Naive thymus-derived CD4-positive, alpha-beta T cell (primary cell): ENCODE measurements at regions not wholly inside any gene's neighbourhood (a gene's known extent, or its start where the extent isn't known, plus 50 kb on each side); places are given as distances from the start of the nearest gene placed in this dataset.

Experiments used
- ATAC-seq: fragments of 150-1000 bp; cut with Tn5 transposase; 2 replicates; pipeline ENCODE4 v1.10.0; 2021; ENCODE audit warnings: mild to moderate bottlenecking, moderate library complexity
- CTCF ChIA-PET: fragments of 350-600 bp; sonication (Branson Sonifier 250); formaldehyde crosslinking; loops from one replicate; lab custom pipeline; 2021; ENCODE audit warnings: antibody characterized with exemption; lab: Charles Lee
- POLR2A ChIA-PET: fragments of 350-600 bp; sonication (Branson Sonifier 250); formaldehyde crosslinking; loops from one replicate; lab custom pipeline; 2021; ENCODE audit warnings: antibody characterized with exemption, inconsistent platforms; lab: Charles Lee
- DNase-seq, 9 donors: peaks; one replicate each; pipeline versions ENCODE4 v3.0.0 to v3.0.0-alpha.2; 2020 to 2022; ENCODE audit warnings: mixed read lengths in 1 of 9
- H3K27ac ChIP-seq: one replicate; pipeline ENCODE4 v1.7.0; 2013; ENCODE audit warnings: mild to moderate bottlenecking, low read depth, low read length, moderate library complexity
- H3K27me3 ChIP-seq, 2 donors: one replicate each; pipeline ENCODE4 v1.7.0; 2013; ENCODE audit warnings: low read length in 2 of 2, mild to moderate bottlenecking in 2 of 2, moderate library complexity in 2 of 2; ENCODE audit not compliant: control insufficient read depth in 2 of 2, insufficient read depth in 2 of 2
- H3K36me3 ChIP-seq, 3 experiments: 1 replicate in 2 of 3; 2 replicates in 1 of 3; pipeline ENCODE4 v1.7.0; 2013; ENCODE audit warnings: low read length in 3 of 3, mild to moderate bottlenecking in 3 of 3, moderate library complexity in 1 of 3; ENCODE audit not compliant: insufficient read depth in 3 of 3, control insufficient read depth in 2 of 3
- H3K4me1 ChIP-seq, 2 donors: one replicate each; pipeline ENCODE4 v1.7.0; 2013; ENCODE audit warnings: low read length in 2 of 2, mild to moderate bottlenecking in 2 of 2, moderate library complexity in 1 of 2; ENCODE audit not compliant: control insufficient read depth in 2 of 2, insufficient read depth in 2 of 2
- H3K4me3 ChIP-seq: 2 replicates; pipeline ENCODE4 v1.7.0; 2013; ENCODE audit warnings: mild to moderate bottlenecking, low read length
- H3K9me3 ChIP-seq, 3 experiments: 1 replicate in 2 of 3; 2 replicates in 1 of 3; pipeline ENCODE4 v1.7.0; 2013; ENCODE audit warnings: low read length in 3 of 3; ENCODE audit not compliant: control insufficient read depth in 2 of 3
- H3K27ac Mint-ChIP-seq, 9 donors: one replicate each; pipeline ENCODE4 v1.8.0; 2020 to 2022; ENCODE audit warnings: mixed read lengths in 9 of 9, mild to moderate bottlenecking in 8 of 9, moderate library complexity in 5 of 9, inconsistent platforms in 2 of 9
- H3K27me3 Mint-ChIP-seq, 5 donors: one replicate each; pipeline ENCODE4 v1.8.0; 2021 to 2022; ENCODE audit warnings: mixed read lengths in 5 of 5, mild to moderate bottlenecking in 1 of 5
- H3K36me3 Mint-ChIP-seq, 5 donors: one replicate each; pipeline ENCODE4 v1.8.0; 2020 to 2022; ENCODE audit warnings: mixed read lengths in 5 of 5, mild to moderate bottlenecking in 3 of 5, inconsistent platforms in 1 of 5
- H3K4me1 Mint-ChIP-seq, 7 donors: one replicate each; pipeline ENCODE4 v1.8.0; 2020 to 2022; ENCODE audit warnings: mixed read lengths in 7 of 7, mild to moderate bottlenecking in 3 of 7, inconsistent platforms in 1 of 7
- H3K4me3 Mint-ChIP-seq, 10 donors: one replicate each; pipeline ENCODE4 v1.8.0; 2020 to 2022; ENCODE audit warnings: mild to moderate bottlenecking in 10 of 10, mixed read lengths in 10 of 10, moderate library complexity in 6 of 10, inconsistent platforms in 2 of 10
- H3K9me3 Mint-ChIP-seq, 11 donors: one replicate each; pipeline ENCODE4 v1.8.0; 2020 to 2022; ENCODE audit warnings: mixed read lengths in 11 of 11, mild to moderate bottlenecking in 4 of 11, inconsistent platforms in 1 of 11, moderate library complexity in 1 of 11
- intact Hi-C, 2 donors: fragments of 100-400 bp; cut with micrococcal nuclease; formaldehyde crosslinking; loops; one replicate each; pipeline ENCODE4 v1.15.1; 2023

DNA sequence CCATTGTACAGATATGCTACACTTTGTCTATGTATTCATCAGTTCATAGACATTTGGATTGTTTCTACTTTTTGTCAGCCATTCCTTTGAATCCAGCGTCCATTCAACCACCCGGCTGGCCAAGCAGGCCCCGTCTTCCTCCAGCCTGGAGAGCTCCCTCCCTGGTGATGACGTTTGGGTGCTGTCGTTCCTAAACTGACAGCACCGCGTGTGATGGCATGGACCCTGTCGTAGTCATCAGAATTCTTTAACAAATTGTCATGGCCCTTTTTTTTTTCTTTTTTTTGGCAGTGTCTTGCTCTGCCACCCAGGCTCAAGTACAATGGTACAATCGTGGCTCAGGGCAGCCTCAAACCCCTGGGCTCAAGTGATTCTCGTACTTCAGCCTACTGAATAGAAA is 138.6 kb upstream of the ERRFI1 start:
- H3K27me3 Mint-ChIP-seq: peaks cover 0 to 13% (median 7%) of the 10 kb centered on the region in 5 donors
- Histone ChIP-seq H3K27ac (no peak overlapping the region), H3K9me3 (no peaks in the 10 kb centered on the region), H3K4me1 (peaks cover 10 to 26% of the 10 kb centered on the region in 2 donors), H3K36me3 (no peaks in the 10 kb centered on the region), H3K27me3 (no peaks in the 10 kb centered on the region), H3K4me3 (no peak overlapping the region)
- ATAC-seq (no peak), DNase-seq (no peak)
- H3K9me3 Mint-ChIP-seq: peaks cover 0 to 2% (median 0%) of the 10 kb centered on the region in 11 donors
- H3K4me1 Mint-ChIP-seq: peaks cover 15 to 38% (median 27%) of the 10 kb centered on the region in 7 donors
- peaks cover 0 to 5% (median 0%) of the 10 kb centered on the region in 5 donors for H3K36me3 Mint-ChIP-seq
- no peak overlapping the region for H3K4me3 Mint-ChIP-seq
- ChIA-PET CTCF (interaction anchor here (0.7 kb wide), 1 partner anchor 20 kb away, joined by 5 read pairs; no protein-coding TSS in a partner anchor), POLR2A (interaction anchor here (0.7 to 3.4 kb wide), 2 partner anchors 10 kb away, joined by 3 to 12 read pairs; no protein-coding TSS in a partner anchor)
- no peak overlapping the region for H3K27ac Mint-ChIP-seq
- intact Hi-C loops: no loop called here

DNA sequence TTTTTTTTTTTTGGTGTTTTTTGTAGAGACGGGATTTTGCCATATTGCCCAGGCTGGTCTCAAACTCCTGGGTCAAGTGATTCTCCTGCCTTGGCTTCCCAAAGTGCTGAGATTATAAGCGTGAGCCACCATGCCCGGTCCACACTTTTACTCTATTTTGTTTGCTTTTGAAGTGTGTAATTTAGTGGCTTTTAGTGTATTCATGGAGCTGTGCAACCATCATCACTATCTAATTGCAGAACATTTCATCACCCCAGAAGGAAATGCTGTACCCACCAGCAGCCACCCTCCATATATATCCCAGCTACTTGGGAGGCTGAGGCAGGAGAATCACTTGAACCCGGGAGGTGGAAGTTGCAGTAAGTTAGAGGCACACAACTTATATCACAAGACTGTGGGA is 136.9 kb upstream of the ERRFI1 start:
- DNase-seq: no peak
- no peaks in the 10 kb centered on the region for H3K36me3 ChIP-seq
- Mint-ChIP-seq H3K4me3 (no peak overlapping the region), H3K27ac (no peak overlapping the region), H3K36me3 (peaks cover 0 to 5% (median 0%) of the 10 kb centered on the region in 5 donors), H3K9me3 (peaks cover 0 to 2% (median 0%) of the 10 kb centered on the region in 11 donors), H3K4me1 (peaks cover 9 to 23% (median 17%) of the 10 kb centered on the region in 7 donors), H3K27me3 (peaks cover 0 to 13% (median 7%) of the 10 kb centered on the region in 5 donors)
- no peak for ATAC-seq
- ChIA-PET CTCF (interaction anchor here (0.6 kb wide), 1 partner anchor 508 kb away, joined by 4 read pairs; no protein-coding TSS in a partner anchor), POLR2A (interaction anchor here (0.5 to 3.4 kb wide), 3 partner anchors 9 to 153 kb away, joined by 3 to 12 read pairs (median 6); no protein-coding TSS in a partner anchor)
- H3K27me3 ChIP-seq: no peaks in the 10 kb centered on the region
- no peaks in the 10 kb centered on the region for H3K9me3 ChIP-seq
- H3K4me3 ChIP-seq: no peak overlapping the region
- intact Hi-C loops: no loop called here
- H3K27ac ChIP-seq: no peak overlapping the region
- H3K4me1 ChIP-seq: peaks cover 0 to 15% of the 10 kb centered on the region in 2 donors

DNA sequence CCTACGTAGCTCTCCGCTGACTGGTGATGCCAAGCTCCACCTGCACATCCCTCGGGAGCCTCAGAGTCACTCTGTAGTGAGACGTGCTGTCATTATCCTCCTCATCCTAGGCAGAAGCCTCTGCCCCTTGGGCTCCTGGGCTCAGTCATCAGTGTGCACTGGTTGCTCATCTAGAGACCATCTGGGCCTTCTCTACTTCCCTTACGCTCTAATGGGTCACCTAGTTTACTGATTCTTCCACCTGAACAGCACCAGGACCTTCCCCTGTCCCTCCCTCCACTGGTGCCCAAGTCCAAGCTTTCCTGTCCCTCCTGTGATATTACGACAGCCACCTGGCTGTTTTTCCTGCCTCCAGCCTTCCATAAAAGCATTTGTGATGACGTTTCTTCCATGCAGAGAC is 136.1 kb upstream of the ERRFI1 start:
- H3K4me1 Mint-ChIP-seq: peaks cover 8 to 20% (median 15%) of the 10 kb centered on the region in 7 donors
- ChIA-PET CTCF (interaction anchor here (0.6 kb wide), 1 partner anchor 15 kb away, joined by 5 read pairs; no protein-coding TSS in a partner anchor), POLR2A (no interaction called here)
- H3K27ac Mint-ChIP-seq: peak overlapping the region in 2 of 9 donors; percentile 1 to 40
- DNase-seq (no peak), ATAC-seq (no peak)
- no peaks in the 10 kb centered on the region for H3K27me3 ChIP-seq
- no peak overlapping the region for H3K27ac ChIP-seq
- intact Hi-C loops: no loop called here
- H3K36me3 Mint-ChIP-seq: peaks cover 0 to 5% (median 0%) of the 10 kb centered on the region in 5 donors
- peaks cover 0 to 6% of the 10 kb centered on the region in 2 donors for H3K4me1 ChIP-seq
- no peaks in the 10 kb centered on the region for H3K9me3 ChIP-seq
- no peak overlapping the region for H3K4me3 Mint-ChIP-seq
- H3K36me3 ChIP-seq: no peaks in the 10 kb centered on the region
- H3K27me3 Mint-ChIP-seq: peaks cover 0 to 18% (median 10%) of the 10 kb centered on the region in 5 donors
- H3K9me3 Mint-ChIP-seq: no peaks in the 10 kb centered on the region
- no peak overlapping the region for H3K4me3 ChIP-seq

DNA sequence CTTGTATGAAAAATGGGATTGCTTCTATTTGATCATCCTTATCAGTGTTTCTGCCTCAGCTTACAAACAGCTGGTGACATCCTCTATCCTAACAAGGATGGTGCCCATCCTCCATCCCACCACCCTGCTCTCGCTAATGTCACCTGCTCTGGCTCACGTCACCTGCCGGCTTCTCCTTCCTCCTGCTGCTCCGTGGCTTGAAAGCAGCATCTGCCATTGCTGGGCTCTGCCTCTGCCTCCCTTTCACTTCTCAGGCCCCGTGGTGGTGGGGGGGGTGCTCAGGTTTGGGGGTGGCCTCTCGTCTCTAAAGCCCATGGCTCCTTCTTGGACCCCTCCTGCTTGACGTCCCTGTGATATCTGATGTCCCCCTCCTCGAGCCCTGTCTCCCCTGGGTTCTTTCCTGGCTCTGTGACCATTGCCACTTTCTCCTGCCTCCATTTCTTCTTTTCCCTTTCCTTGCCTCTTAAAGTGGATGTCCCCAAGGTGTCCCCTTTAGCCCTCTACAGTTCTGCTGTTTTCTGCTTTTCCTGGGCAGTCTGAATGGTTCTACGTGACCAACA is 135.5 kb upstream of the ERRFI1 start:
- H3K27ac ChIP-seq: no peak overlapping the region
- Mint-ChIP-seq H3K9me3 (no peaks in the 10 kb centered on the region), H3K27ac (peak overlapping the region in 2 of 9 donors; percentile 1 to 40), H3K36me3 (peaks cover 0 to 5% (median 0%) of the 10 kb centered on the region in 5 donors), H3K4me1 (peaks cover 6 to 20% (median 12%) of the 10 kb centered on the region in 7 donors), H3K27me3 (peaks cover 0 to 22% (median 15%) of the 10 kb centered on the region in 5 donors), H3K4me3 (no peak overlapping the region)
- H3K4me1 ChIP-seq: peaks cover 0 to 3% of the 10 kb centered on the region in 2 donors
- ChIA-PET POLR2A (no interaction called here), CTCF (no interaction called here)
- no peak overlapping the region for H3K4me3 ChIP-seq
- H3K9me3 ChIP-seq: no peaks in the 10 kb centered on the region
- H3K36me3 ChIP-seq: no peaks in the 10 kb centered on the region
- DNase-seq: no peak
- no peak for ATAC-seq
- H3K27me3 ChIP-seq: no peaks in the 10 kb centered on the region
- intact Hi-C loops: no loop called here

DNA sequence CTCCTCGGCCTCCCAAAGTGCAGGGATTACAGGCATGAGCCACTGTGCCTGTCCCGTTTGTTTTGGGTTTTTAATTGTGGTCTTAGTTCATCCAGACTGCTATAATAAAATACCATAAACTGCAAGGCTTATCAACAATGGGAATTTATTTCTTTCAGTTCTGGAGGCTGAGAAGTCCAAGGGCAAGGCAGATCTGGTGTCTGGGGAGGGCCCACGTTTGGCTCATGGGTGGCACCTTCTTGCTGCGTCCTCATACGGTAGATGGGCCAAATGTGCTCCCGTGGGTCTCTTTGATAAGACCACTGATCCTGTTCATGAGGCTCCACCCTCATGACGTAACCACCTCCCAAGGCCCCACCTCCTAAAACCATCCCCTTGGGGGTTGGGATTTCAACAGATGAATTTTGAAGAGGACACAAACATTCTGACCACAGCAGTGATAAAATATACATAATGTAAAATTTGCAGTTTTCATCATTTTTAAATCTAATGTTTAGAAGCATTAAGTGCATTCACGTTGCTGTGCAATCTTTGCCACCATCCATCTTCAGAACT is 133.4 kb upstream of the ERRFI1 start:
- H3K27ac ChIP-seq: no peak overlapping the region
- DNase-seq: no peak
- ATAC-seq: no peak
- no peak overlapping the region for H3K4me3 ChIP-seq
- H3K36me3 ChIP-seq: no peaks in the 10 kb centered on the region
- Mint-ChIP-seq H3K4me3 (no peak overlapping the region), H3K27ac (no peak overlapping the region), H3K9me3 (peaks cover 0 to 2% (median 0%) of the 10 kb centered on the region in 11 donors), H3K36me3 (peaks cover 0 to 5% (median 0%) of the 10 kb centered on the region in 5 donors), H3K4me1 (peaks cover 4 to 17% (median 11%) of the 10 kb centered on the region in 7 donors), H3K27me3 (peaks cover 0 to 33% (median 22%) of the 10 kb centered on the region in 5 donors)
- no peaks in the 10 kb centered on the region for H3K27me3 ChIP-seq
- H3K9me3 ChIP-seq: no peaks in the 10 kb centered on the region
- ChIA-PET CTCF (no interaction called here), POLR2A (no interaction called here)
- intact Hi-C loops: loop anchor here in 1 of 2 donors (10.0 kb wide), 1 partner anchor 135 kb away; the partner anchor contains the start of gene ERRFI1
- peaks cover 0 to 2% of the 10 kb centered on the region in 2 donors for H3K4me1 ChIP-seq

DNA sequence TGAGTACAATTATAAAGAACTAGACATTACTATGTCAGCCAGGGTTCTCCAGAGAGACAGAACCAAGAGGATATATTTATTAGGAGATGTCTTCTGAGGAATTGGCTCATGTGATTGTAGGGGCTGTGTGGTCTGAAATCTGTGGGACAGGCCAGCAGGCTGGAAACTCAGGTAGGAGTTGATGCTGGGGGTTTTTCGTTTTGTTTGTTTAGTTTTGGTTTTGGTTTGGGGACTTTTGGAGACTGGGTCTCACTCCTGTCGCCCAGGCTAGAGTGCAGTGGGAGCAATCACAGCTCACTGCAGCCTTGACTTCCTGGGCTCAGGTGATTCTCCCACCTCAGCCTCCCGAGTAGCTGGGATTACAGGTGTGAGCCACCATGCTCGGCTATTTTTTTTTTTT is 132.9 kb upstream of the ERRFI1 start:
- no peak overlapping the region for H3K4me3 Mint-ChIP-seq
- peaks cover 0 to 29% (median 22%) of the 10 kb centered on the region in 5 donors for H3K27me3 Mint-ChIP-seq
- H3K4me1 ChIP-seq: peaks cover 2 to 5% of the 10 kb centered on the region in 2 donors
- intact Hi-C loops: loop anchor here in 1 of 2 donors (10.0 kb wide), 1 partner anchor 134 kb away; the partner anchor contains the start of gene ERRFI1
- peaks cover 0 to 2% (median 0%) of the 10 kb centered on the region in 11 donors for H3K9me3 Mint-ChIP-seq
- no peak overlapping the region for H3K4me3 ChIP-seq
- H3K9me3 ChIP-seq: no peaks in the 10 kb centered on the region
- H3K27me3 ChIP-seq: no peaks in the 10 kb centered on the region
- H3K36me3 Mint-ChIP-seq: peaks cover 0 to 5% (median 0%) of the 10 kb centered on the region in 5 donors
- ChIA-PET POLR2A (no interaction called here), CTCF (no interaction called here)
- H3K27ac Mint-ChIP-seq: peak overlapping the region in 1 of 9 donors; percentile 76
- no peak overlapping the region for H3K27ac ChIP-seq
- no peaks in the 10 kb centered on the region for H3K36me3 ChIP-seq
- no peak for ATAC-seq
- no peak for DNase-seq
- peaks cover 6 to 22% (median 12%) of the 10 kb centered on the region in 7 donors for H3K4me1 Mint-ChIP-seq
